ENCODE measurements at regions not wholly inside any gene's neighbourhood (a gene's known extent, or its start where the extent isn't known, plus 50 kb on each side); places are given as distances from the start of the nearest gene placed in this dataset.

- no peak for TF ChIP-seq FOXP2 (optimal IDR thresholded peaks at IDR 0.05; ENCODE audit: borderline replicate concordance, extremely low read depth, extremely low read length, insufficient read depth)
These were observed 51.0 kb upstream of the ID2 start for GRCh38 chr2:8630676-8631464.

GRCh38 chr2:8631465-8632005, 50.3 kb upstream of the ID2 start:
- no peak for TF ChIP-seq POLR2AphosphoS5 (IDR thresholded peaks at IDR 0.05; ENCODE audit: low read depth, low read length)
- no peak for TF ChIP-seq TAF1 (IDR thresholded peaks at IDR 0.05; ENCODE audit: borderline replicate concordance, insufficient read depth, low read length)
- no peak for TF ChIP-seq SIN3A (IDR thresholded peaks at IDR 0.05; ENCODE audit: borderline replicate concordance, insufficient read depth, low read length)
- no peak for TF ChIP-seq FOXP2 (optimal IDR thresholded peaks at IDR 0.05; ENCODE audit: borderline replicate concordance, extremely low read depth, extremely low read length, insufficient read depth)
- no peak for TF ChIP-seq REST (IDR thresholded peaks at IDR 0.05; ENCODE audit: insufficient read depth in 1 of 2, low read depth in 2 of 2, low read length in 2 of 2)
